ENCODE measurements at regions not wholly inside any gene's neighbourhood (a gene's known extent, or its start where the extent isn't known, plus 50 kb on each side); places are given as distances from the start of the nearest gene placed in this dataset.

GRCh38 chr5:109529987-109530386 lies 120.2 kb upstream of the PJA2 start:
- DNase-seq: no peak

GRCh38 chr5:109529520-109529919 lies 119.7 kb upstream of the PJA2 start:
- DNase-seq: no peak

GRCh38 chr5:109524555-109524954 lies 114.8 kb upstream of the PJA2 start:
- no peak for DNase-seq

GRCh38 chr5:109524026-109524425 lies 114.3 kb upstream of the PJA2 start:
- no peak for DNase-seq

GRCh38 chr5:109522404-109522803 lies 112.6 kb upstream of the PJA2 start:
- no peak for DNase-seq

GRCh38 chr5:109519416-109519815 lies 109.6 kb upstream of the PJA2 start:
- no peak for DNase-seq

- no peak for DNase-seq
Measured at GRCh38 chr5:109516390-109516789, 106.6 kb upstream of the PJA2 start.

- no peak for DNase-seq
Measured at GRCh38 chr5:109511980-109512734, 102.4 kb upstream of the PJA2 start.

- DNase-seq: no peak
Measured at GRCh38 chr5:109506556-109506955, 96.8 kb upstream of the PJA2 start.

- DNase-seq: no peak
Measured at GRCh38 chr5:109496112-109496511, 86.3 kb upstream of the PJA2 start.

- DNase-seq: no peak
Measured at GRCh38 chr5:109487753-109488420, 78.1 kb upstream of the PJA2 start.

- DNase-seq: no peak
Measured at GRCh38 chr5:109486200-109486804, 76.5 kb upstream of the PJA2 start.

- peak; percentile 5 for DNase-seq
Measured at GRCh38 chr5:109485030-109485429, 75.3 kb upstream of the PJA2 start.

- no peak for DNase-seq
Measured at GRCh38 chr5:109484597-109484996, 74.8 kb upstream of the PJA2 start.

- no peak for DNase-seq
Measured at GRCh38 chr5:109483395-109483971, 73.7 kb upstream of the PJA2 start.

GRCh38 chr5:109482748-109483147 lies 73.0 kb upstream of the PJA2 start:
- DNase-seq: no peak

- DNase-seq: peak; percentile 9
Measured at GRCh38 chr5:109479260-109479860, 69.6 kb upstream of the PJA2 start.

GRCh38 chr5:109478830-109479229 lies 69.1 kb upstream of the PJA2 start:
- DNase-seq: no peak

- DNase-seq: no peak
Measured at GRCh38 chr5:109476292-109476691, 66.5 kb upstream of the PJA2 start.

GRCh38 chr5:109469896-109470662 lies 60.3 kb upstream of the PJA2 start:
- DNase-seq: no peak

GRCh38 chr5:109468737-109469420 lies 59.1 kb upstream of the PJA2 start:
- peak; percentile 31 for DNase-seq

- DNase-seq: no peak
Measured at GRCh38 chr5:109468288-109468676, 58.5 kb upstream of the PJA2 start.
